ENCODE measurements at regions not wholly inside any gene's neighbourhood (a gene's known extent, or its start where the extent isn't known, plus 50 kb on each side); places are given as distances from the start of the nearest gene placed in this dataset.

GRCh38 chr11:92852229-92852628, 117.2 kb upstream of the MTNR1B start:
- TF ChIP-seq CTCF (IDR thresholded peaks at IDR 0.05) (no peak), ZFX (IDR thresholded peaks at IDR 0.05; ENCODE audit: borderline replicate concordance) (no peak)
